GM12874 (cell line): ENCODE measurements at regions not wholly inside any gene's neighbourhood (a gene's known extent, or its start where the extent isn't known, plus 50 kb on each side); places are given as distances from the start of the nearest gene placed in this dataset.

Source experiments
- CTCF ChIP-seq: IDR thresholded peaks from 2 replicates; pipeline ENCODE4 v1.5.1; 2011; ENCODE audit warnings: low read depth, mild to moderate bottlenecking, control low read depth, low read length, moderate library complexity; ENCODE audit not compliant: insufficient read depth

GRCh38 chr11:129702410-129703398 lies 112.9 kb upstream of the TMEM45B start:
- TF ChIP-seq CTCF, result no peak

GRCh38 chr11:129703846-129704245 lies 111.8 kb upstream of the TMEM45B start:
- no peak for TF ChIP-seq CTCF

GRCh38 chr11:129704831-129705230 lies 110.8 kb upstream of the TMEM45B start:
- TF ChIP-seq CTCF, result no peak

- no peak for TF ChIP-seq CTCF
Observed at GRCh38 chr11:129705341-129705740, 110.3 kb upstream of the TMEM45B start.

GRCh38 chr11:129705933-129706332 lies 109.7 kb upstream of the TMEM45B start:
- TF ChIP-seq CTCF, result no peak

- no peak for TF ChIP-seq CTCF
Observed at GRCh38 chr11:129709801-129710398, 105.7 kb upstream of the TMEM45B start.

GRCh38 chr11:129710423-129710822 lies 105.2 kb upstream of the TMEM45B start:
- TF ChIP-seq CTCF, result no peak
